SJCRH30 (cell line): ENCODE measurements at regions not wholly inside any gene's neighbourhood (a gene's known extent, or its start where the extent isn't known, plus 50 kb on each side); places are given as distances from the start of the nearest gene placed in this dataset.
"Not testable (repeated sequence)": the region's sequence is repeated elsewhere in the genome, so short reads cannot be mapped to it uniquely, and the experiment has no call there.

Source experiments
- DNase-seq, 2 experiments: peaks; one replicate each; pipeline ENCODE4 v3.0.0-alpha.2; 2015 to 2020
- H3K27ac ChIP-seq: fragments of 250-450 bp; sonication (Bioruptor Pico); 2 replicates; pipeline ENCODE4 v1.5.1; 2020; ENCODE audit warnings: mild to moderate bottlenecking, moderate library complexity
- H3K27me3 ChIP-seq: fragments of 250-450 bp; sonication (Bioruptor Pico); 2 replicates; pipeline ENCODE4 v1.5.1; 2020; ENCODE audit warnings: mild to moderate bottlenecking, moderate library complexity
- H3K36me3 ChIP-seq: fragments of 250-450 bp; sonication (Bioruptor Pico); 2 replicates; pipeline ENCODE4 v1.5.1; 2020; ENCODE audit warnings: mild to moderate bottlenecking, moderate library complexity
- H3K4me1 ChIP-seq: fragments of 250-450 bp; sonication (Bioruptor Pico); 2 replicates; pipeline ENCODE4 v1.5.1; 2020; ENCODE audit warnings: mild to moderate bottlenecking, moderate library complexity
- H3K4me3 ChIP-seq: fragments of 250-450 bp; sonication (Bioruptor Pico); 2 replicates; pipeline ENCODE4 v1.5.1; 2020; ENCODE audit warnings: mild to moderate bottlenecking, moderate library complexity
- H3K9me3 ChIP-seq: fragments of 250-450 bp; sonication (Bioruptor Pico); replicated peaks from 2 replicates; pipeline ENCODE4 v1.5.1; 2020; ENCODE audit warnings: mild to moderate bottlenecking, moderate library complexity

DNA sequence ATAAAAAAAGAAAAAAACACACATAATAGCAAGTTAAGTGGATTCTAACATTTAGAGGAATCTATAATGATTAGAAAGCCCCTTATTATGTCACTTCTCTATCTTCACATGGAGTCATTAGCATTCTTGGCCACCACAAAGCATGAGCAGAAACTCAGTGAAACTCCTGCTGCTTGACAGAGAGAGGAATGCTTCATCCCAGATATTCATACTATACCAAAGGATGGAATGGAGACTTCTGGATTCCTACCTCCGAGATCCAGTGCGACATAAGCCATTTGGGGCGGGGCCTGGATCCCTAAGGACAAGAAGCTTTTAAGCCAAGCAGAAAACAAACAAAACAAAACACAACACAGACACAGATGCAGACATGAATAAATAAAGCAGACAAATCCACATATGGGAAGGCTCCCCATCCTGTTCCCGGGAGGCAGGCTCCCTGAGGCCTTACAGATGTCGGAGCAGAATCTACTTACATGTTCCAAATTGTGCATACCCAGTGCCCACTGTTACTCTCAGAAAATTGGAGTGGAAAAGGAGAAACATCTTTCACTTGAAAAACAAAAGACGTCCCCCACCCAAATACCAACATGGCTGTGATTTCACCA lies 727.3 kb downstream of the MAFB start:
- Histone ChIP-seq H3K4me1 (peaks cover 46% of the 10 kb centered on the region), H3K9me3 (no peaks in the 10 kb centered on the region), H3K4me3 (peak overlapping the region; percentile 31), H3K36me3 (no peaks in the 10 kb centered on the region), H3K27me3 (no peaks in the 10 kb centered on the region), H3K27ac (peak overlapping the region; percentile 56)
- peak in 1 of 2 experiments; percentile 60 for DNase-seq

DNA sequence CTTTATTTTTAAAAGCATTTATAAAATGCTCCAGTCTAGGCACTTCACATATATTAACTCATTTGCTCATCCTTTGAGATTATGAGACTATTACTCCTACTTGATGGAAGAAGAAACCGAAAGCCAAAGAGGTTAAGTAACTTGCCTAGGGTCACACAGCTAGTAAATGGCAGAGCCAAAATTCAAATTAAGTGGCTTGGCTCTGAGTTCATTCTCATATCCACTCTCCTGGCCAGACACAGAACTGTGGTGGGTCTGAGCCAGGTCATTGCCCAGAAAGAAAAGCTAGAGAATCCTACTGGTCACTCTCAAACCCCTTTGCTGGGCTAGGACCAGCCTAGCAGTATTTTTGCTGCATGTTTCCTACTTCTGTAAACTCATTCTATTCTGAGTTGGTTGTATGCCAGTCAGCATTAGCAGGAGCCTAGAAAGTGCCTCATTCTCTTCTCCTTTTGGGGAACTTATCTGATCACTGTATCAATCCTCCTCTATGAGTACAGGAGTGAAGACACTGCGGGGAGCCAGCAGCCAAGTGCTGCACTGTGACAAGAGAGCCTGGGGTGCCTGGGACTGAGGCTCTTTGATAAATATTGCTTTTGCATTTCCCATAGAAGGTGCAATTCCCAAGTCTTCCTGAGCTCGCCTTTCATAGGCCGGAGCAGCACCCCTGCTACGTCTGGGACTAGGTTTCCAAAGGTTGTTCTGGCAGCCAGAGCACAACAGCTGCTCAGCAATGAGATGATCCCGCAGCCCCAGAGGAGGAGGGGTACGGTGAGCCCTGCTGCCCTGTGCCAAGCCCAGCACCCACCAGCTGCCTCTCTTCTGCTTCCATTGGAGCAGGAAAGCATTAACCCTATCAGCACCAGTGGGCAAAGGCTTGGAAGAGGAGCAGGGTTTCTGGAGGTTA lies 728.3 kb downstream of the MAFB start:
- Histone ChIP-seq H3K36me3 (no peaks in the 10 kb centered on the region), H3K27me3 (no peaks in the 10 kb centered on the region), H3K4me3 (peak overlapping the region; percentile 31), H3K27ac (peak overlapping the region; percentile 56), H3K4me1 (peaks cover 56% of the 10 kb centered on the region), H3K9me3 (no peaks in the 10 kb centered on the region)
- peak; percentile 96 to 98 for DNase-seq

DNA sequence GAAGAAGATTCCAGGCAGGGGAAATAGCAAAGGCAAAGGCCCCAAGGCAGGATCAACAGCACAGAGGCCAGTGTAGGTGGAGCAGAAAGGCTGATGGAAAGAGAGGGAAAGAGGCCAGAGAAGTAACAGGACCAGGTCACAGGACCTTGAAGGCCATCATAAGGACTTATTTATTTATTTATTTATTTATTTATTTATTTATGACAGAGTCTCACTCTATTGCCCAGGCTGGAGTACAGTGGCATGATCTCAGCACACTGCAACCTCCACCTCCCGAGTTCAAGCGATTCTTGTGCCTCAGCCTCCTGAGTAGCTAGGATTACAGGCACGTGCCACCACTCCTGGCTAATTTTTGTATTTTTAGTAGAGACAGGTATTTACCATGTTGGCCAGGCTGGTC lies 731.1 kb downstream of the MAFB start:
- not testable (repeated sequence) for H3K9me3 ChIP-seq, H3K36me3 ChIP-seq, H3K4me3 ChIP-seq, DNase-seq, H3K27me3 ChIP-seq
- Histone ChIP-seq H3K27ac (peak overlapping the region; percentile 64), H3K4me1 (peaks cover 63% of the 10 kb centered on the region)

DNA sequence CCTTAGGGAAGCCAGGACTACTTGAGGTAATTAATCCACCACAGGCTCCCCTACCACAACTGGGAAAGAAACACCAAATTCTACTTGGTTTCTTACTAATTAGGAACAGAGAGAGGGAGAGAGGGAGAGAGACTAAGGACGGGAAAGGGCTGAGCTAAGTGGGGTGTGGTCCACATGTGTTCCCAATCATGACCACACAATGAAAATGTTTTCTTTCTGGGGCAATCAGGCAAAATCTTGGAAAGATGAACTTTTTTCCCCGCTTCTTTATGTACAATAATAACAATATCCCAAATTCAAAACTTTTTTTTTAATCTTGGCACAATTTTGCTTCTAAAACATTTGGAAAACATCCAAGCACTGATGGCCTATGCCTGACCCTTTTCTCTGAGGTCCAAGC lies 734.4 kb downstream of the MAFB start:
- no peak for DNase-seq
- peaks cover 41% of the 10 kb centered on the region for H3K4me1 ChIP-seq
- H3K27ac ChIP-seq, result no peak overlapping the region
- no peaks in the 10 kb centered on the region for H3K36me3 ChIP-seq
- no peaks in the 10 kb centered on the region for H3K27me3 ChIP-seq
- H3K9me3 ChIP-seq, result no peaks in the 10 kb centered on the region
- H3K4me3 ChIP-seq, result no peak overlapping the region

DNA sequence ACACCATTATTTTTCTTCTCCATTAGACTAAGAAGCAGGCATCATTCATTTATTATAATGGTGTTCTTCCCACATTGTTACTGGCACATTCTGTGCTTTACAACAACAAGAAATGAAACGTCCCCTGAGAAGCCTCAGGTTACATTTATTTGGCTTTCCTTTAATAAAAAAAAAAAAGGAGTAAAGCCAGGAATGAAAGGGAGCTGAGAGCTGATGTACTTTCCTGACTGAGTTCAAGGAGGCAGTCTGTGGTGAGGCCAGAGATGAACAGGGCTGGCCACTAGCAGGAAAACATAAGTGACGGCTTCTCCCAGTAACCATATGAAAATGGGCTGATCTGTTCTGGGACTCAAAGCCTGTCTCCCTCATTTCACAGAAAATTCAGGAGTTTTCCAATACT lies 742.1 kb downstream of the MAFB start:
- H3K27ac ChIP-seq, result peak overlapping the region; percentile 2; the same call in 1 of the 2 replicates
- DNase-seq, result no peak
- H3K27me3 ChIP-seq, result no peaks in the 10 kb centered on the region
- peaks cover 22% of the 10 kb centered on the region for H3K4me1 ChIP-seq
- no peaks in the 10 kb centered on the region for H3K9me3 ChIP-seq
- no peak overlapping the region for H3K4me3 ChIP-seq
- no peaks in the 10 kb centered on the region for H3K36me3 ChIP-seq

DNA sequence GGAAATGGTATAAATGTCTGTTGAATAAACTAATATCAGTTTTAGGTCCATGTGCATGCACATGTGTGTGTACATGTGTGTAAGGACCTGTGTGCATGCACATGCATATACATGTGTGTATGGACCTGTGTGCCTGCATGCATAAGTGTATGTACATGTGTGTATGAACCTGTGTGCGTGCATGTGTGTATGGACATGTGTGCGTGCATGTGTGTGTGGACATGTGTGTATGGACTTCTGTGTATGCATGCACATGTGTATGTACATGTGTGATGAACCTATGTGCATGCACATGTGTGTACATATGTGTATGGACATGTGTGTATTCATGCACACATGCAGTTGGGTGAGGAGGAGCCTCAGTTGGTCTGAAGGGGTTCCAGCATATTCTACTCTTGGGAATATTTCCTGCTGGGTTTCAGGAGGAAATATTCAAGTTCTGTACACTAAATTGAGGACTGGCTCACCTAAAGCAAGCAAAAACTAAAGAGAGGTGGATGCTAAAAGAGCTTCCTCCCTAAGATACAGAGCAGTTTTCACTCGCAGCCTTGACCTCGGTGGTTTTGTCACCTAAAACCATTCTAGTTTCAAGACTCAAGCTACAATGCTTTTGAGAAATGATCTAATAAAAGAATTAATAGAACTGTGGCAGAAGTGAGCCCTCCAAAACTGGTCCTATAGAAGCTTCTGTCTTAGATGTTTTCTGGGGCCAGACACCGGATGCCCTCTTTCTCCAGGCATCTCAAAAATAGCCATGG lies 742.8 kb downstream of the MAFB start:
- H3K27ac ChIP-seq, result no peak overlapping the region; the same call in 1 of the 2 replicates
- no peak overlapping the region for H3K4me3 ChIP-seq
- H3K27me3 ChIP-seq, result no peaks in the 10 kb centered on the region
- no peak for DNase-seq
- no peaks in the 10 kb centered on the region for H3K9me3 ChIP-seq
- H3K36me3 ChIP-seq, result no peaks in the 10 kb centered on the region
- H3K4me1 ChIP-seq, result peaks cover 22% of the 10 kb centered on the region

DNA sequence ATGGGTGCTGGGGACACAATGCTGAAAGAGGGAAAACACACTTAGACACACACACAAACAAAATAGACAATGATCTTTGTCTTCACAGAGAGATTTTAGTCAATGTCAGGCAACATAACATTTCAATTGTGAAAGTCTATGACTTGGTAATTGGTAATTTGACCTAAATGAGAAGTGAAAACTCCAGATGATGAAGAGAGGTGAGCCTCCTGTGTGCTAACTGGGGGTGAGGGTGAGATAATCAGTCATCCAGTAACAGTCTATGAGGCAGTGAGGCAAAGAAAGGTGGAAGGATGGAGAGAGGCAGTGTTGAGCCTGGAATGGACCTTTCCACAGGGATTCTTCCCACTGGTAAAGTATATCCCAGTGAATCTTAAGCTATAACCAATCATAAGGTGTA lies 744.2 kb downstream of the MAFB start:
- H3K27ac ChIP-seq, result no peak overlapping the region
- peaks cover 22% of the 10 kb centered on the region for H3K4me1 ChIP-seq
- no peaks in the 10 kb centered on the region for H3K36me3 ChIP-seq

DNA sequence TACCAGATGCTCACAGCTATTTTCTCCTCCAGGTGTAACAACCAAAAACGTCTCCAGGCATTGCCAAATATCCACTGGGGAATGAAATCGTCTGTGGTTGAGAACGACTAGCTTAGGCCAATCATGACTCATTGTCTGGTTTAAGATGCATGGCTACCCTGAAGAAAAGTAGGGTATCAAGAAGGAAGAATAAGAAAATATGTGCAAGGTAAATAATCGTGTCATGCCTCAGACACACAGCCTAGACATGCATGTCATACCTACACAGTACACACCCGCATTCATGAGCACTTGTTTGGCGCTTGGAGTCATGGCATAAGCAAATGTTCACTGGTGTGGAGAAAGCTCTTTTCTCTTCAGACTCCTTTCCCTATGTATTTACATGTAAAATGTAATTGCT lies 745.7 kb downstream of the MAFB start:
- H3K27me3 ChIP-seq, result no peaks in the 10 kb centered on the region
- no peak overlapping the region for H3K4me3 ChIP-seq
- no peaks in the 10 kb centered on the region for H3K9me3 ChIP-seq
- H3K4me1 ChIP-seq, result peaks cover 21% of the 10 kb centered on the region
- no peaks in the 10 kb centered on the region for H3K36me3 ChIP-seq
- H3K27ac ChIP-seq, result no peak overlapping the region
- no peak for DNase-seq

More for the DNA sequence above, 744.2 kb downstream of the MAFB start:
- DNase-seq, result no peak
- Histone ChIP-seq H3K27me3 (no peaks in the 10 kb centered on the region), H3K4me3 (no peak overlapping the region), H3K9me3 (no peaks in the 10 kb centered on the region)

DNA sequence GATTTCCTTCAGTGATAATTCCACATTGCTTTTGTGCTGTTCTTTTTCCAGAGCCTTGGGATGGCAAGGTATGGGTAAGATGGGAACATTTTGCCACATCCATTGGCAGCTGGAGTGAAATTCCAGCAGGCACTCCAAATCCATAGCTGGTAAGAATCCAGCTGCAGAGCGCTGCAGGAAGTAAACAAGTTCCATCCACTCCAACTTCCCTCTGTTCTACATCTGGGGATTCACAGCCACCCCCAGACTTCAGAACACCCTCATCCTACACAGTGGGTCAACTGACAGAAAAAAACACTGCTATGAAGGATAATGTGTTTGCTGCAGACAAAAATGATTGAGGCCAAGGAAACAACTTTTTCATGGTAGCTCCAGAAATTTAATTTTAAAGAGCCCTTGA lies 747.8 kb downstream of the MAFB start:
- Histone ChIP-seq H3K36me3 (no peaks in the 10 kb centered on the region), H3K27ac (no peak overlapping the region), H3K9me3 (no peaks in the 10 kb centered on the region), H3K4me3 (no peak overlapping the region), H3K4me1 (peaks cover 1% of the 10 kb centered on the region), H3K27me3 (no peaks in the 10 kb centered on the region)
- DNase-seq, result no peak

DNA sequence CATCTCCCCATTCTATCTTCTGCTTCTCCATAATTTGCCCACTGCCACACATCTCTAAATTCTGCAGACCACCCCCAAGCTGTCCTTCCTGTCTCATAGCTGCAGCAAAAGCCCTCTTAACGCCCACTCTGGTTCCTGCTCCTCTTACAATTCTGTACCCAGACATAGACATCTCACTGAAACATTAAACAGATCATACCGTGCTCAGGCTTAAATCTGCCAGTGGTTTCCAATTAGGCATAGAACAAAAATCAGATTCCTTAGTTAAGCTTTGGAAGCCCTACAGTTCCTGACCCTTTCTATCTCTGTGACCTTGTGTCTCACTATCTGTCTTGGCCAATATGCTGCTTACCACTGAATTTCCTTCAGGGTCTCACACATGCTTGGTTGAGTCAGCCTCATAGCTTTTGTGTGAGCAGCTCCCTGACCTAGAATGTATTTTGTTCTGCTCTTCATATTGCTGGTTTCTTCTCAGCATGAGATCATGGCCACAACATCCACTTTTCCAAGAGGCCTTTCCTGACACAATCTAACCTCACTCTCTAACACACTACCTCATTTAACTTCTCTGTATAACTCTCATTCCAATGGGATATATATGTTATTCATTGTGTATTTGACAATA lies 749.7 kb downstream of the MAFB start:
- Histone ChIP-seq H3K4me3 (no peak overlapping the region), H3K36me3 (no peaks in the 10 kb centered on the region), H3K9me3 (no peaks in the 10 kb centered on the region), H3K27me3 (no peaks in the 10 kb centered on the region), H3K27ac (no peak overlapping the region), H3K4me1 (no peaks in the 10 kb centered on the region)
- DNase-seq, result no peak

DNA sequence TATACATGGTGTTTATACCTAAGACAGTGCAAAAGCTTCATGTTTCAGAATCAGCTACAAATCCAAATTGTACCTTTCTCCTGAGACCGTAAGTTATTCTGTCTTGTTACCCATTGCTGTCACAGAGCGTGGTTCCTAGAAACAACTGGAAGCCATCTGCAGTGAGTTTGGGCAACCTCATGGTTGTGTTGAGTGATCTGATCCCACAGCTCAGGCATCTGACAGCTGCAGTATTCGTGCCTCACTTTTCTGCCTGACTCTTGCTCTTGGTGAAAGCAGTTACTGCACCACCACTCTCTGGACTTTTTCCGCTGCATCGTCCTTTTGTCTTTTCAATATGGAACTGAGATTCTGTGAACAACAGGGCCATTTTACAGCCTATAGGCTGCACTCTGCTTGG lies 752.6 kb downstream of the MAFB start:
- H3K4me3 ChIP-seq, result no peak overlapping the region
- DNase-seq, result peak; percentile 35 to 57
- H3K4me1 ChIP-seq, result no peaks in the 10 kb centered on the region
- H3K27ac ChIP-seq, result no peak overlapping the region
- no peaks in the 10 kb centered on the region for H3K36me3 ChIP-seq
- no peaks in the 10 kb centered on the region for H3K27me3 ChIP-seq
- no peaks in the 10 kb centered on the region for H3K9me3 ChIP-seq

DNA sequence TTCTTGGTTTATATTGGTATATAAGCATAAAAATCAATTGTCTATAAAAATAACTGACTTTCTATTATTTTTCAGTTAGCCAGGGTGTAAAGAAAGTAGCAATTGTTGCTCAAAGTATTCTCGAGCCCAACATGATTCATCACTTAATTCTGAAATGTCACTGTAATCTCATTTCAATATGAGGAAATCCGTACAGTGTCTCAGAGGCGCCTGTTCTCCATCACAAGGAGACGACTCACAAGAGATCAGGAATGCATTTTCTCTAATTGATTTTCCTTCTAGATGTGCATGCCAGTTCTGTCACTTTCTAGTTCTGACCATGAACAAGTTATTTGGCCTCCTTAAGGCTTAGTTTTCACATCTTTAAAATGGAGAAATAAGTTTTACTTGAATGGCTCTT lies 753.1 kb downstream of the MAFB start:
- Histone ChIP-seq H3K4me3 (no peak overlapping the region), H3K4me1 (no peaks in the 10 kb centered on the region), H3K9me3 (no peaks in the 10 kb centered on the region), H3K27ac (no peak overlapping the region), H3K27me3 (no peaks in the 10 kb centered on the region), H3K36me3 (no peaks in the 10 kb centered on the region)
- no peak for DNase-seq

DNA sequence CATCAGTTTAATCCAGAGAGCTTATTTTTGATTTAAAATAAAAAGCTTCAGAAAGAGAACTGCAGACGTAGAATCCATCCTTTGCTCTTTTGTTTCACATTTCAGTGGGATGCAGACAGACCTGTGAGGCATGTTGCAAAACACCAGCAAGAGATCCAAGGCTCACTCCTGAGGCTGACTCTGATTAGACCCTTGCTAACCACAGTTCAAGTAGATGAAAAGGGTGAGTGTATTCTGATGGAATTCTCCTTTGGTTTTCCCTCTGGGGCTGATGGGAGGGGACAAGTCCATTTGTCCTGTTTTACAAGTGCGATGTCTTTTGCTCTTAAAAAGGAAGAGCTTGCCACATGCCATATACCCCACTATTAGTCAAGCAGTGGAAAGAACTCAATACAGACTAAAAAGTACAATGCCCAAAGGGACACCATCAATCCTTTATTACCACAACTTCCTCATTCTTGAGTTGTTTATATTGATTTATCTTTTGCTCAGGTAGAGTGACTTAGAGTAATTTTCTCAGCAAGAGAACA lies 772.7 kb downstream of the MAFB start:
- Histone ChIP-seq H3K27me3 (no peaks in the 10 kb centered on the region), H3K4me3 (no peak overlapping the region), H3K9me3 (no peaks in the 10 kb centered on the region), H3K36me3 (no peaks in the 10 kb centered on the region), H3K27ac (no peak overlapping the region), H3K4me1 (peaks cover 7% of the 10 kb centered on the region)
- DNase-seq, result peak in 1 of 2 experiments; percentile 46

DNA sequence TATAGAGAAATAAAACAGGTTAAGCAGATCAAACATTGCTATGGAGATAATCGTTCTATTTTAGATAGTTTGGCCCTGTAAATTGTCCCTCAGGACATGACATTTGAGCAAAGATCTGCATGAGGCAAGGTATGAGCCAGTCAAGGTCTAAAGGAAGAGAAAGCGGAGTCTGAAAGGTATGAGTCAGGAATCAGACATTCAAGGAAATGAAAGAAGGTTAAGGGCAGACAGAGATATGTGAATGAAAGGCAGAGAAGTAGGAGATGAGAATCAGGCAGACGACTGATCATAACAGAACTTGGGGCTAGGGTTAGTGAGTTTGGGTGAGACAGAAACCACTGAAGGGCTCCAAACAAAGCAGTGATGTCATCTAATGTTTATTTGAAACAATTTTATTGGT lies 775.8 kb downstream of the MAFB start:
- no peak for DNase-seq
- Histone ChIP-seq H3K4me3 (no peak overlapping the region), H3K9me3 (no peaks in the 10 kb centered on the region), H3K4me1 (peaks cover 38% of the 10 kb centered on the region), H3K36me3 (no peaks in the 10 kb centered on the region), H3K27ac (no peak overlapping the region), H3K27me3 (no peaks in the 10 kb centered on the region)
